ENCODE measurements at regions not wholly inside any gene's neighbourhood (a gene's known extent, or its start where the extent isn't known, plus 50 kb on each side); places are given as distances from the start of the nearest gene placed in this dataset.

DNA sequence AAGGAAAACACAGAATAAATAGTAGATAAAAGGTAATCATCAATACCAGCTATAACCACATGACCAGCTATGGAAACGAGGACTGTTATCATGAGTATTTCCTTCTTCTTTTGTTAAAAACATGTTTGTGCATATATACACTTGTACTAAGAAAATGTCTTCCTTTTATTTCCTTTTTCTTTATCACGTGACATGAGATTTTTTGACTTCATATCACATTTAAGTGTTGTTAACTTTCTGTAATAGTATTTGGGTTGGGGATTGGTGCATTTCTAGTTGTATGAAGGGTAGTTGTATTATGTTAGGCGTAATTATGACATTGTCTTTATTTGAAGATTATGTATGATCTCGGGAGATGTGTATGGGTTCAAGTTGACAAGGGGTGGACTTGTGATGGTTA, 278.5 kb upstream of the ZNF385D start:
- H2AFZ ChIP-seq (ENCODE audit: low read length), result no peak overlapping the region
- no peak overlapping the region for H2BK5ac ChIP-seq (ENCODE audit: low read depth, low read length)
- POLR2A ChIA-PET (ENCODE audit: partially characterized antibody), result no interaction called here

More for the DNA sequence above, 278.5 kb upstream of the ZNF385D start:
- no peaks in the 10 kb centered on the region for H4K20me1 ChIP-seq (replicated peaks in 1 of 2; ENCODE audit: control insufficient read depth in 1 of 2, insufficient read depth in 2 of 2, low read length in 2 of 2)
- DNase-seq (ENCODE audit: low read depth in 1 of 2, low spot score in 2 of 2), result no peak
- no peak overlapping the region for H3K9ac ChIP-seq (replicated peaks in 1 of 4; ENCODE audit: extremely low read depth in 1 of 4, low read depth in 3 of 4, low read length in 3 of 4)
- H3K79me1 ChIP-seq (ENCODE audit: low read depth, low read length), result no peaks in the 10 kb centered on the region
- H3K4me2 ChIP-seq (ENCODE audit: insufficient read depth in 1 of 2, low read depth in 2 of 2, low read length in 2 of 2), result no peak overlapping the region
- H3K23me2 ChIP-seq (ENCODE audit: low read depth, low read length), result no peaks in the 10 kb centered on the region
- no peak overlapping the region for H3K23ac ChIP-seq (ENCODE audit: insufficient read length)
- H2BK120ac ChIP-seq (replicated peaks; ENCODE audit: low read depth, low read length), result no peak overlapping the region
- H2BK12ac ChIP-seq (ENCODE audit: low read depth, low read length), result no peak overlapping the region
- H4K91ac ChIP-seq (replicated peaks; ENCODE audit: insufficient read length, low read length), result no peak overlapping the region
- H3K27ac ChIP-seq (ENCODE audit: low read depth, low read length), result no peak overlapping the region
- no peak overlapping the region for H2AK5ac ChIP-seq (ENCODE audit: low read depth, low read length)
- CTCF ChIA-PET (ENCODE audit: partially characterized antibody), result no interaction called here
- H3K9me3 ChIP-seq (ENCODE audit: insufficient read depth in 2 of 2, low read depth in 1 of 2, low read length in 1 of 2), result no peaks in the 10 kb centered on the region
- no peaks in the 10 kb centered on the region for H3K36me3 ChIP-seq (ENCODE audit: control insufficient read depth in 2 of 4, insufficient read depth in 4 of 4, low read length in 3 of 4)
- 94% methylated on average over 4 of the region's 4 CpGs; no CpG with 5 or more reads in 1 of the 2 experiments for WGBS, 2 experiments (ENCODE audit: extremely low coverage in 1 of 2, insufficient coverage in 1 of 2, insufficient read length in 1 of 2, insufficient replicate concordance in 2 of 2, low coverage in 1 of 2, low lambda C conversion rate in 2 of 2, missing lambda C conversion rate in 1 of 2)
- FAIRE-seq, result no peak
- H3K18ac ChIP-seq (ENCODE audit: extremely low read depth, low read length), result no peak overlapping the region
- no peak for TF ChIP-seq POLR2A (IDR thresholded peaks at IDR 0.05; ENCODE audit: control extremely low read depth in 1 of 2, low read depth in 2 of 2, low read length in 2 of 2)
- TF ChIP-seq SAP30 (IDR thresholded peaks at IDR 0.05; ENCODE audit: insufficient read depth, insufficient replicate concordance, low read length), result no peak
- TF ChIP-seq JUND (IDR thresholded peaks at IDR 0.05; ENCODE audit: low read length), result no peak
- TF ChIP-seq RXRA (IDR thresholded peaks at IDR 0.05; ENCODE audit: insufficient read depth, low read depth, low read length), result no peak
- no peak for TF ChIP-seq POLR2AphosphoS5 (IDR thresholded peaks at IDR 0.05; ENCODE audit: low read depth, low read length)
- no peak for TF ChIP-seq RFX5 (IDR thresholded peaks at IDR 0.05; ENCODE audit: borderline replicate concordance, low read depth, low read length)
- TF ChIP-seq SIN3A (conservative IDR thresholded peaks at IDR 0.05 in 1 of 2, IDR thresholded peaks at IDR 0.05 in 1 of 2; ENCODE audit: low read depth in 1 of 2, low read length in 2 of 2), result no peak
- TF ChIP-seq TEAD4 (IDR thresholded peaks at IDR 0.05; ENCODE audit: low read depth, low read length), result no peak
- no peak overlapping the region for H2BK20ac ChIP-seq (ENCODE audit: low read length)
- no peak overlapping the region for H3K4me3 ChIP-seq (ENCODE audit: extremely low read depth in 1 of 4, insufficient read depth in 2 of 4, low read depth in 3 of 4, low read length in 4 of 4)
- no peaks in the 10 kb centered on the region for H3K79me2 ChIP-seq (ENCODE audit: control insufficient read depth in 1 of 2, insufficient read depth in 2 of 2, low read length in 2 of 2)
- H4K8ac ChIP-seq (ENCODE audit: extremely low read depth, insufficient read depth, low read length), result no peak overlapping the region
- H3K27me3 ChIP-seq (replicated peaks in 1 of 4; ENCODE audit: control insufficient read depth in 3 of 4, extremely low read depth in 1 of 4, insufficient read depth in 3 of 4, low read length in 3 of 4), result no peaks in the 10 kb centered on the region
- H3K14ac ChIP-seq (ENCODE audit: insufficient read length), result no peak overlapping the region
- H3K4me1 ChIP-seq (replicated peaks in 1 of 4; ENCODE audit: control insufficient read depth in 3 of 4, insufficient read depth in 4 of 4, low read length in 3 of 4), result no peaks in the 10 kb centered on the region
- no peak overlapping the region for H2BK15ac ChIP-seq (ENCODE audit: low read length)
- H3K4ac ChIP-seq (replicated peaks; ENCODE audit: insufficient read length, low read depth, low read length), result no peak overlapping the region
- H4K5ac ChIP-seq (ENCODE audit: insufficient read length, low read depth, low read length), result no peak overlapping the region
- no peak overlapping the region for H3K56ac ChIP-seq (replicated peaks; ENCODE audit: insufficient read length, low read depth, low read length)

All from H1 (cell line).